Ishikawa (cell line): ENCODE measurements at regions not wholly inside any gene's neighbourhood (a gene's known extent, or its start where the extent isn't known, plus 50 kb on each side); places are given as distances from the start of the nearest gene placed in this dataset.

Experiments used
- CEBPB ChIP-seq: IDR thresholded peaks from 2 replicates; pipeline ENCODE4 v1.6.1; 2012
- CREB1 ChIP-seq: IDR thresholded peaks from 2 replicates; pipeline ENCODE4 v1.6.1; 2012; ENCODE audit warnings: low read depth
- EGR1 ChIP-seq: IDR thresholded peaks from 2 replicates; pipeline ENCODE4 v1.6.1; 2012
- EP300 ChIP-seq: IDR thresholded peaks from 2 replicates; pipeline ENCODE4 v1.6.1; 2012; ENCODE audit warnings: borderline replicate concordance
- FOXM1 ChIP-seq: IDR thresholded peaks from 2 replicates; pipeline ENCODE4 v1.6.1; 2012; ENCODE audit warnings: low read depth, borderline replicate concordance
- NFIC ChIP-seq: IDR thresholded peaks from 2 replicates; pipeline ENCODE4 v1.6.1; 2012
- RAD21 ChIP-seq: IDR thresholded peaks from 2 replicates; pipeline ENCODE4 v1.6.1; 2012; ENCODE audit warnings: low read depth
- REST ChIP-seq: IDR thresholded peaks from 2 replicates; pipeline ENCODE4 v1.6.1; 2012; ENCODE audit warnings: low read depth, mild to moderate bottlenecking
- TAF1 ChIP-seq: IDR thresholded peaks from 2 replicates; pipeline ENCODE4 v1.6.1; 2012; ENCODE audit warnings: low read depth, mild to moderate bottlenecking
- TCF12 ChIP-seq: IDR thresholded peaks from 2 replicates; pipeline ENCODE4 v1.6.1; 2012; ENCODE audit warnings: low read depth
- TEAD4 ChIP-seq: IDR thresholded peaks from 2 replicates; pipeline ENCODE4 v1.6.1; 2012
- USF1 ChIP-seq: IDR thresholded peaks from 2 replicates; pipeline ENCODE4 v1.6.1; 2012
- YY1 ChIP-seq: IDR thresholded peaks from 2 replicates; pipeline ENCODE4 v1.6.1; 2012; ENCODE audit warnings: low read depth
- ZBTB7A ChIP-seq: IDR thresholded peaks from 2 replicates; pipeline ENCODE4 v1.6.1; 2012; ENCODE audit warnings: low read depth
- TF ChIP-seq, protein P1 (sequence below): IDR thresholded peaks from 2 replicates; pipeline ENCODE4 v1.6.1; 2012

DNA sequence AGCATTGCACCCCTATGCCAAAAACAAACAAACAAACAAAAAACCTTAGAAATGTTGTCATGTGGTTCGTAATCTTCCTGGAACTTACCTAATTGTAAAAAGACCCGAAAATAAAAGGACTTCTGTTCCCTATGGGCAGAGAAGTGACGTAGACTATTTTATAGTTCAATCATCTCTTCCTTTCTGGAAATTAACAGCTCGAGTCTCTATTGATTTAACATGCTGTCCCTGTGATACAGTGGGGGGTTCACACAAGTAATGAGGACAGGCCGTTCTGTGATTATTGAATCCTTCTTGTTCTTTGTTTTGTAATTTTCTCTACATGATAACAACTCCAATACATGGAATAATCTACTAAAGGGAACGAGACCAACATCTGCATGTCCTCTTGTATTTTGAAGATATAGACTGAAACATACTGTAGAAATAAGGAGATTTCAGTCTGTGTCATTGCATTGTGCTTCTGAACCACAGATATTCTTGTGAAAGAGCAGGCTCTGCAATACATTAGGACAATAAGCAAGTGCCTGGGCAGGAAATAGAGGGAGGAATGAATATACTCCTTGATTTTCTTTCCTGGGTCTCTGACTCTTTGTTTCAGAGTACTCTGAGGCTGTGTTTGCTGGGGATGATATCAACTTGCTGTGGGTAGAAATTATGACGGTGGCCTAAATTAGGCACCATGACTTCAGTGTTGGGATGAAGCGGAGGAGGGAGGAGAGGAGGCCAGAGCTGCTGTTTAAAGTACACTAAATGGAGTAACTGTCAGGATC lies 65.7 kb upstream of the PPM1B start:
- TF ChIP-seq YY1 (no peak), TAF1 (no peak), EGR1 (no peak), EP300 (no peak), ZBTB7A (no peak), CEBPB (no peak), RAD21 (no peak), TEAD4 (no peak), NFIC (no peak)
- TF ChIP-seq, protein P1, sequence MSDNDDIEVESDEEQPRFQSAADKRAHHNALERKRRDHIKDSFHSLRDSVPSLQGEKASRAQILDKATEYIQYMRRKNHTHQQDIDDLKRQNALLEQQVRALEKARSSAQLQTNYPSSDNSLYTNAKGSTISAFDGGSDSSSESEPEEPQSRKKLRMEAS, result no peak

DNA sequence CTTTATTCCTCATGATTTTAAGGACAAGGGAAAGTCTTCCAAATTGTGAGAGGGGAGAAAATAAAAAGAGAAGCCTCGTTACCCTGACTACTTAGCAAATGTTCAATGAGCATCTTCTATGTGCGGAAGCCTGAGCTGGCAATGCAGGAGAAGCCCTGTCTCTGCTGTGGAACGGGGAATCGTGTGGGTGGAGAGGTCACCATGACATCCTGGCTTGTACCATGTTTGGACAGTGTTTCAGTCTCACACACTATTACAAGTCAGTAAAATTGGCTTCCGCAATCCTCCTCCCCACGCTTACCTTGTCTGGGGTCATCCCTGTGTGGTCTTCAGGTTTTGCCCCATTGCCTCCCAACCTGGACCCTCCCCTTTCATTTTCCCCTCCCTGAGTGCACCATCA lies 65.0 kb upstream of the PPM1B start:
- TF ChIP-seq NFIC (no peak), YY1 (no peak), EGR1 (no peak), RAD21 (no peak), EP300 (no peak), USF1 (no peak), CREB1 (no peak), TCF12 (no peak), FOXM1 (no peak), ZBTB7A (no peak), CEBPB (no peak), TAF1 (no peak), TEAD4 (no peak), REST (no peak)
- TF ChIP-seq, protein P1, result no peak

DNA sequence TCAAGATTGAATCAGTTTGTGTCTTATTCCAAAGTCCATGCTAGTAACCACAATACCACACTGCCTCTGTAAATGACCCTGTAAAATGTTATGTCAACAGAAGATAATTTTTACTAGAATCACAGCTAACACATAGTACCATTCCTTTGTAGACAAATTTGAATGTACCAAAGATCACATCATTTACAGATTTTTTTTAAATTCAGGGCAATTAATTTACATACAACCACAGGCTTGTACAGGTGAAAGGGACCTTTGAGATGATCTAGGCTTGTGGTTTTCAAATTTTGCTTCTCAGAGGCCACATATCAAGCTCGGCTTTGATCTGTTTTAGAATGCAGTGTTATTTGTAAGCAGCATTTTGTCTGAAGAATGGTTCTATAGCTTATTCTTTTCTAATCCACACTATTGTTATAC lies 63.8 kb upstream of the PPM1B start:
- TF ChIP-seq TCF12 (no peak), YY1 (no peak), EP300 (no peak), USF1 (no peak), CREB1 (no peak), EGR1 (no peak), REST (no peak), TEAD4 (no peak), ZBTB7A (no peak)

DNA sequence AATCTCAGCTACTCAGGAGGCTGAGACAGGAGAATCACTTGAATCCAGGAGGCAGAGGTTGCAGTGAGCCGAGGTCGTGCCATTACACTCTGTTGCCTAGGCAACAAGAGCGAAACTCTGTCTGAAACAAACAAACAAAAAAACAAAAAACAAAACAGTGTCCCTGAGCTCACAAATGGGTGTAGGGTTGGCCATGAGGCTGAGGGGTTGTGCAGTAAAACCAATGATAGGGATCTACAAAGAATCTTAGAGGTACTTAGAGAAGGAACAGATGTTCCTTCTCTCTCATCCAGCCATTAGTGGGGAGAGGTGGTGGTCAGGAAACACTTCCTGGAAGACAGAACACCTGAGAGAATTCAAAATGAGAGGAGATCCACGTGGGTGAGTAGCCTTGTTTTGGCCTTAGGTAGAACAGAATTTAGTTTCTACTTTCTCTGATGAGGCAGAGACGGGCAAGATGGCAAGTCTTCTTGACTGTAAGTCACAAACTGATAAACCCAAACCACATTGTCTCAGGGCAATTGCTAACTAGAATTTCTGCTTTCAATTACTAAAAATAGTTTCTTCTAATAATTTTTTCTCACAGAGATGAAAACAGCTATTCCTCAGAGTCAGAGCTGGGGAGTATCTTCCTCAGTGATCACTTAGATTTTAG lies 61.5 kb upstream of the PPM1B start:
- no peak for TF ChIP-seq NFIC
- no peak for TF ChIP-seq ZBTB7A
- TF ChIP-seq YY1, result no peak
- no peak for TF ChIP-seq TCF12
- no peak for TF ChIP-seq USF1
- no peak for TF ChIP-seq EGR1
- TF ChIP-seq RAD21, result no peak
- TF ChIP-seq TAF1, result no peak
- no peak for TF ChIP-seq TEAD4
- TF ChIP-seq REST, result no peak
- no peak for TF ChIP-seq CREB1
- TF ChIP-seq, protein P1, result no peak
- no peak for TF ChIP-seq FOXM1
- no peak for TF ChIP-seq EP300
- no peak for TF ChIP-seq CEBPB
